GM19099 (cell line): ENCODE measurements at regions not wholly inside any gene's neighbourhood (a gene's known extent, or its start where the extent isn't known, plus 50 kb on each side); places are given as distances from the start of the nearest gene placed in this dataset.

Experiments
- POLR2A ChIP-seq: IDR thresholded peaks from 3 replicates; pipeline ENCODE4 v1.6.1; 2011; ENCODE audit warnings: low read depth; ENCODE audit not compliant: insufficient read length; ENCODE audit errors: extremely low read depth

DNA sequence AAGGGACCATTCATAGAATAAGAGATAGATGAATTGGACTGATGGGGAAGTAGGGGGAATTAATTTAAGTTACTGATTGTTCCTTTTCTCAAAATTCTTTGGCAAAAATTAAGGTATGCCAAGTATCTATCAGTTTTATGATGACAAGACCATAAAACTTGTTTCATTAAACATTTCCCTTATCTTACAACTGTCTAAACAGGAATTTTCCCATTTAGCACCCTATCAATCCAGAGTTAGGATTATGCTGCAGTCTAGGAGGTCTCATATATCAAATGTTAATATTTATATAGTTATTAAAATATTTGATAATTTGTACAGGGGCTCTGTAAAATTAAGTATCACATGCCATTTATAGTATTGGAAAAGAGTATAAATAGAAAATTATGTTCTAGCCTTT lies 51.5 kb upstream of the ARID1B start:
- no peak for TF ChIP-seq POLR2A

DNA sequence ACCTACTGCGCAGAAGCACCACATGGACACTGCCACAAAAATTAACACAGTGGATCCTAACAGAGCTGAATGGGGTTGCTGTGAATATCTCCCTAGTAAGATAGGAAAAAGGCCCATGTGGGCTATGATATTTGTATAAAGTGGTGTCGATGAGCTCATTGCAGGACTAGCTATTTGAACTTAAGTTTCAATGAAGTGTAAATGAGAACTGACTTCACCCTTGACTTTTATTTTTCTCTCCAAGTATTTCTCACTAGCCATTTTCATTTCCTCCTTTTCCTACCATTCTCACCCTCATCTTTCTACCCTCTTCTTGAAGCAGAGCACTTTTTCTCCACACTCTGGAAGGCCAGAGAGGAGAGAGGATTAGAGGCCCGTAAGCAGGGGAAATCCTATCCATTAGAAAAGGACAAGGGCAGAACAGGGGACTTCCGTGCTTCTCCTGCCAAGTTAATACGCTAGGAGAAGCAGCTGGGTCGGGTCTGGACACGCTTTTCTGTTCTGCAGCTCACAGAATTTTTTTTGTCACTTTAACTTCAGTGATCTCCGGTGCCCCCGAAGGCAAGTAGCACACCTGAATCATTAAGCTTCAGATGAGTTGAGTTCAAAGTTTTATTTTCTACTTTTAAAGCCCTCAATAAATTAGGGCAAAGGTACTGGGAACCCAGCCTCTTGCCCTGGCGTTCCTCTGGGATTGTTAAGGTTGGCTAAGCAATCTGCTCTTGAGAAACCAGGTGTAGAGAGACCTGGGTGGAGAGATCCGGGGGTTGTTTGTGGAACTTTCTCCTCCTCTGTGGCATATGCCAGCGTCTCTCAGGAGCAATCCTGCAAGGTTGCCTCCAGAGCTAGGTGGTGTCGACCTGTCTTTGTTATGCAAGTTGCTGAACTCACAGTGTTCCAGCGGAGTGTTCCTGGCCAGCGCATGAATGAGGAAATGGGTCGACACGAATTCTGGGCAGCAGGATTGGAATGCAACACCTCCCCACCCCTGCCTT lies 56.2 kb upstream of the ARID1B start:
- TF ChIP-seq POLR2A: no peak

DNA sequence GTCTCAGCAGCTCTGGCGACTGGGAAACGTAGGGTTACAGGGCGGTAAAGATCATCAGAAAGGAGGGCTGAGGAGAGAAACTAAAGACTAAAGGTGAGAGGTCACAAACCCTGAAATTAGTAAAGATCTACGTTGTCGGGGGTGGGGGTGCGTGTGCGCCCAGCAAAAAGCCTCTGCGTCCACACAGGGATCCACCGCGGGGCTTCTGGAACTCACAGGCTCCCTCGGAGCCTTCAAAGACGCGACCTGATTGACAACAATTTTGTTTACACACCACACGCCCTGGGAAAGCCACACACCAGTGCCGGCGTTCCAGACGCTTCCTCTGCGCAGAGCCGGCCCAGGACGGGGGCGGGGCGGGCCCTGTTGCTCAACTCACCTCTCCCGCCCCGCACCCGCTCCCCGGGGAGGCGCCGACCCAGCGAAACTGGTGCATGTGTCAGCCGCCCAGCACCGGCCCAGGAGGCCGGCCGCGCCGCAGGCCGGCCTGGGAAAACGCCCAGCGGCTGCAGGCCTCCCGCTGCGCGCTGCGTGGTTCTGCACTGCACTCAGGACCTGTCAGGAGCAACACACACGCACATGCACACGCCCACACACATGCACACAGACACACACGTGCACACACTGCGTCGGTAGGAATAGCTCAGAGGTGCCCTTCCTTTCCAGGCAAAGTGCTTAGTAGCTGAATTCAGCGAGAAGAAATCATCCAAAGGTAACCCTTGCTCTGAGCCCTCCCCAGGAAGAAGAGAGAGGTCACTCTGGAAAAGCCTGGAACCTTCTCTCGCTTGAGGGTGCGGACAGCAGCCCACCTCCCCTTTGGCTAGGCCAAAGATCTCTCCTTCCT lies 57.2 kb upstream of the ARID1B start:
- peak; percentile 39 for TF ChIP-seq POLR2A

DNA sequence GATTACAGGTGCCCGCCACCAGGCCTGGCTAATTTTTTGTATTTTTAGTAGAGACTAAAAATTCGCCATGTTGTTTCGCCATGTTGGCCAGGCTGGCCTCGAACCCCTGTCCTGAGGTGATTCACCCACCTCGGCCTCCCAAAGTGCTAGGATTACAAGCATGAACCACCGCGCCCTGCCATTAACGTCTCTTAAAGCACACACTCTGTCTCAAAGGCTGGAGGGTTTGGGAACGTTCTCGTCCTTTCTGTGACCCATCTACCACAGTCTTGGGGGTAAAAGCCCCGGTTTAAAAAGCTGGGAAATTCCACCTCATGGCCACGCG lies 57.8 kb upstream of the ARID1B start:
- TF ChIP-seq POLR2A: no peak

DNA sequence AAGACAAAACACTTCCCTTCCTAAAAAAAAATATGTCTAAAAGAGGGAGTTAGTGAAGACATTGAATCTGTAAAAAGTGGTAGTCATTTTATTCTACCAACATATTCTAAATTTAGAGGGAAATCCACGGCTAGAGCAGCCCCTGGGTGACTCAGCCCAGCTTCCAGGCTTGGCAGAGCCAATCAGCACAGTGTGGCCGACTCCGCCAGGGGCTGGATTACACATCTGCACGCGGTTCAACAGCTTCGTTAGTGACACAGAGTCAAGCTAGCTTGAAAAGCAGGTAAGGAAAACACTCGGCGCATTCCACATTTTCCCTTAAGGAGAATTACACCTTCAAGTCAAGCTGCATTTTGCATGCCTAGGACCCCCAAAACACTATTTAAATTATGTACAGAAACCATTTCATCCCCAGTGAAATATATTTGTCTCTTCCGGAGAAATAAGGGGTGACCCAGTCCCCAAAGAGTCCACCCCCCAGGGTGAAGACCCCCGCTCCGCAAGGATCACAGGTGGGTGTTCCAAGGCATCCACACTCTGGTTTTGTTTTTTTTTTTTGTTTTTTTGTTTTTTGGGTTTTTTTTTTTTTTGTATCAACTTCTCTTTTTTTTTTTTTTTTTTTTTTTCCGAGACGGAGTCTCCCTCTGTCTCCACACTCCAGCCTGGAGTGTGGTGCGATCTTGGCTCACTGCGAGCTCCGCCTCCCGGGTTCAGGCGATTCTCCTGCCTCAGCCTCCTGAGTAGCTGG lies 58.4 kb upstream of the ARID1B start:
- no peak for TF ChIP-seq POLR2A

DNA sequence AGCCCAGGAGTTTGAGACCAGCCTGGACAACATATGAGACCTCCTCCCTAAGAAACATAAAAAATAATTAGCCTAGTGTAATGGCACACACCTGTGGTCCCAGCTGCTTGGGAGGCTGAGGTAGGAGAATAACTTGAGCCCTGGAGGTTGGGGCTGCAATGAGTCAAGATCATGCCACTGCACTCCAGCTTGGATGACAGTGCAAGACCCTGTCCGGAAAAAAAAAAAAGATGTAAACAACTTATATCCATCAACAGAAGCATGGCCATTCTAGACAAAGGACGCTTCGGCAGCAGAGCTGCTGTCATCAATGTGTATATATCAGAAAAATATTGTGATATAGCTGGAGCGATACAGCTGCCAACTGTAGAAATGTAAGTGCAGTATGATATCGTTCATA lies 59.6 kb upstream of the ARID1B start:
- no peak for TF ChIP-seq POLR2A

DNA sequence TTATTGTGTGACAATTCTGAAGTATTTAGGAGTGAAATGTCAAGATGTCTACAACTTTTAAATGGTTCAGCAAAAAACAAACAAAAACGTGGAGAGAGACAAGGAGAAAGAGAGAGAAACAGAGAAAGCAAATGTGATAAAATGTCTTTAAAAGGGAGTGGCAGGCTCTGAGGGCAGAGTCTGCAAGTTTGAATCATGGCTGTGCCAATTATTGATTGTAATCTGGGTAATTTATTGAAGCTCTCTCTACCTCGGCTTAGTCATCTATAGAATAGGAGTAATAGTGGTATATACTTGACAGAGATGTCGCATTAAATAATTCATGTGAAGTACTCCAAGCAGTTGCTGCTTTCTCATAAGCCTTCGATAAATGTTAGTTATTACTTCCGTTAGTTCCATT lies 61.3 kb upstream of the ARID1B start:
- no peak for TF ChIP-seq POLR2A

DNA sequence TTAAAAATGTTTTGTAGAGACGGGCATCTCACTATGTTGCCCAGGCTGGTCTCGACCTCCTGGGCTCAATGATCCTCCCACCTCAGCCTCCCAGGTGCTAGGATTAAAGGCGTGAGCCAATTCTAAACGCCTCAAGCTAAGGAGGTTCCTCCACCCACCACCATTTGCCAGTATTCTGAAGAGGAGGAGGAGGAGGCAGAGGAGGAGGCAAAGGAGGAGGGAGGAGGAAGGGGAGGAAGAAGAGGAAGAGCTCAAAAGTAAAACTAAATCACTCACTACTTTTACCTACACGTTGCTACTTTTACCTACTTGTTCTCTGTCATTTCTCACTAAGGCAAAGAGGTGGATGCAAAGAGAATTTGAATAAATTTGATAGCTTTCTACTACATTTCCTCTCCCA lies 63.6 kb upstream of the ARID1B start:
- no peak for TF ChIP-seq POLR2A

DNA sequence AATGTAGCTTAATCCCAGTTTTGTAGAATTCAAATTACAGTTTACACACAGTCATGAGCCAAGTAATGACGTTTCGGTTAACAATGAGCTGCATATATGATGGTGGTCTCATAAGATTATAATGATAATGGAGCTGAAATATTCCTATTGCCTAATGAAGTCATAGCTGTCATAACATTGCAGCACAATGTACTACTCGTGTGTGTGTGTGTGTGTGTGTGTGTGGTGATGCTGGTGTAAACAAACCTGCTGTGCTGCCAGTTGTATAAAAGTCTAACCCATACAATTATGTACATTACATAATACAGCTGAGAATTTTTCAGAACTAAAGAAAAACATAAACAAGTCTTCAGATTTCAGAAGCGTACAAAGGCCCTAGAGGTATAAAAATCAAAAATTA lies 66.7 kb upstream of the ARID1B start:
- no peak for TF ChIP-seq POLR2A

DNA sequence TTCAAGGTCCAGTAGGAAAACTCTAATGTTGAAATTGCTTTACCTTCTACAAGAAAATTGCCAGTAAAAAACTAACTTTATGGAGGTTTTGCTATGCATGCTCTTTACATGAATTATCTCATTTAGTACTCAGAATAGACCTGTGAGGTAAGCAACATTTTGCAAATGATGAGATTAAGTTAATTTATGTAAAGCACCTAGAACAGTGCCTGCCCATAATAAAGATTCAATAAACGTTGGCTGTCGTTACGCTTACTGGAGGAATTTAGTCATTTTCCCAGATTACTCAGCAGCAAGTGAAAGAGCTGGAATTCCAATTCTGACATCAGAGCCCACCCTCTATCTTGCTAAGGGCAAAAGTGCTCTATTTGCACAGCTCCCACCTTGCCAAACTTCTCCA lies 69.4 kb upstream of the ARID1B start:
- no peak for TF ChIP-seq POLR2A

DNA sequence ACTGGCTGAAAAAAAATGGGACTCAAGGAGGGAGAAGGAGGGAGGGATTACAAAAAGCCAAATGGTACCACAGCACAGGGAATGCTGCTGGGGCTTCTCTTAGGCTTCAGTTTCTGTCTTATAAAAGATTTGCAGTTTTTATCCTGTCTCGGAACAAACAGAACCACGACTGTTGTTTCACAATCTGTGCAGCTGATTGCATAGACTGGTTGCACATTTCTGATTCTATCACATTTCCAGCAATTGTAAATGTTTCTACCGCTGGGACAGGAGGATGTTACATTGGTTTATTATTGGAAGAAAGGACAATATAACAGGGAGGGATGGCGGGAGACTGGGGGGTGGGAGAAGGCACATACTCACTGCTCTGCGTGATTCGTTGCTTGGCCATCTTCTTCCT lies 73.5 kb upstream of the ARID1B start:
- TF ChIP-seq POLR2A: no peak

DNA sequence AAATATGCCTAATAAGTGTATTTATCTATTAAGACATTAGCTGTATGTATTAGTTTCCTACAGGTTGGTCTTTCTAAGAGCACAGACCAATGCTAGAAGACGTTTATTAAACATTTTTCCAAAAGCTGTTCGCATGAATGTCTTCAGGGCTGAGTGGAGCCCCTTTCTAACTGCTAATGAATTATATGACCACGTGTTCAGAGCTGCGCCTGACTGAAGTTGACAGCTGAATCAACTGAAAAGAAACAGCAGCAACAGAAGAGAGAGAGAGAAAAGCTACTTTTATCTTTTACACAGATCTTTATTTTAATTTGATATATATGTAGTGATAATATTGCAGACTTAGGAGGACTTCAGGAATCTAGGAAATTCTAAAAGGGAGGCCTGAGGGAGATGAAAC lies 75.2 kb upstream of the ARID1B start:
- TF ChIP-seq POLR2A: no peak

DNA sequence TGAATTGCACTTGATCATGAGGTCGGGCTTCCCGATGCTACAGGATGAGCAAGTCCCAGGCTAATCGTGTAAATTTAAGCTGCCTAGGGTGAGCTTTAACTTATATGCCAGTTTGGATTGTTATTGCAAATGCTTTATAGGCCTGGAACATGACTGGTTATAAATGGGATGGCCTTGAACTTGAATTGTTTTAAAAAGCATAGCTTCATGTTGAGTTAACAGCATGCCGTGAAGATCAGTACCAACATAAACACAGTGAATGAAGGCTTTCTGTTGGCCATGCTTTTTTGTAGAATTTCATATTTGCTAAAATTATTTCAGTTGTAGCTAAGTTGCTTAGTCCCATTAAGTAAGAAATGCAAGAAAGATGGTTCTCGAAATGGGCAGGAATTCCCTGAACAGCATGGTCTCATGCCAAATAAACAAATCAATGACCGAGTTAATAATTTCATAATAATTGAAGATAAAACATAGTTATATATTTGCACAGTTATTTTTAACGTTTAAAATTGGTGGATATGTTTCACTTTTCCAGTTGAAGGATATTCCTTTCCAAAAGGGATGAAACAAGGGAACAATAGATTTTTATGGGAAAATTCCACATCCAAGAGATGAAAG lies 76.6 kb upstream of the ARID1B start:
- no peak for TF ChIP-seq POLR2A

DNA sequence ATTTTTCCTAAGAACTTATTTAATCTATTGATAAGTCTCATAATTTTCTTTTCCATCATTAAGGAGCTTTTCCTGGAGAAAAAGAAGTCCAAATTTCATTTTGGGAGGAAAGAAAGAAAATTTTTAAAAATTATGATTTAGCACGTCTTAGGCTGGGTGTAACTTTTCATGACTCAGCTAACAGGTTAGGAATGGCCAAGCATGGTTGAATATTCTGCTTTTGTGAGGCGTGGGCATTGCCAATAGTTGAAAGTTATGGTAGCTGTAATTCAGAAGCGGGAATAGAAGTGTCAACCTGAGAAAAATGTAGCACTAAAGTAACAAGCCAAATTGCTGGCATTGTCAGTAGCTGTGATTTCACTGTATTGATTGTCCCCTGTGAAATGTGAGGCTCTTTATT lies 77.2 kb upstream of the ARID1B start:
- TF ChIP-seq POLR2A: no peak

DNA sequence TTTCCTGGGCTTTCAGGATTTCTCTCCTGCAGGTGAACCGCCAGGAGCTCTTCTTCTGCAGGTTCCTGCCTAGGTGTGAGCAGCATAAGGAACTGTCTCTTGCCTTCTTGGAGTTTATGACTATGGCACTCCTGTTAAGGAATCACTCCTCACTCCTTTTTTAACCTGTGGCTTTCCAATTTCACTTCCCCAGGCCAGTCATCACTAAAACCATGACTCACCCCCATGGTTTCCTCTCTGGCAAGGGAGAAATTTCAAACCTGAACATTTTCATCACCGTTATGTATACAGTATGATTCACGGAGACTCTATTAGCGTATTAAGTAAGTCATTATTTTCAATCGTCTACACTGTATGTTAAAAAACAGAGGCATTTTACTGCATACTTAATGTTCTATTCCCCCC lies 78.2 kb upstream of the ARID1B start:
- no peak for TF ChIP-seq POLR2A

DNA sequence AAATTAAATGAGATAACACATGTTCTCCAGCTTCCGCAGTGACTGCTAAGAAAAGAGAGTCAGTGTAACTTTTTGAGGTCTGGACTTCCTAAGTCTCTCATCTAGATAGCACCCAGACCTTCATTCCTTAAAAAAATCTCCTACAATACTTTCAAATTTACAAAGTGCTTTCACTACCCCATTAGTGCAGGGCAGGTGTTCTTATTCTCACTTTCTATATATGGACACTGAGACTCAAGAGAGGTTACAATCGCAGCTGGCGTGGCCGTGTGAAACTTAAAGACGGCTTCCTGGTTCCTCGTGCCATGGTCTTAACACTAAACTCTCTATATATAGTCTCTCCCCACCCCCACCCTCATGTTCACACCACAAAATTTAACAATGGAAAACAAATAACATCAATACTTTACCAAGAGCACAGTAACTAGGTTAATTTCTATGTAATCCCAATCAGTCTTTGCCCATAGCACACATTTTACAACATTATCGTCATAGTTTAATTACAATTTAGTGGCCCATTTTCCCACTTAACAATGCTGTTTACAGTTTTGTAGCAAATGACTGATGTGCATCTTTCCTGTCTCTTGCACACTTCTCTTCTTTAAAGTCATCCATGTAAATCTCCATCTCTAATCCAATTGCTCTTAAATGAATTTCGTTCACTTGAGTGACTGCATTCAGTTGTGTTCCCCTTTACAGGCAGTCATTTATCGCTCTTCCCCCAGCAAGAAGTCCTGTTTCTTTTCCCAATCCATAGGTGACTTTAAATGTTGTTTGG lies 78.8 kb upstream of the ARID1B start:
- TF ChIP-seq POLR2A: no peak
